ENCODE measurements at regions not wholly inside any gene's neighbourhood (a gene's known extent, or its start where the extent isn't known, plus 50 kb on each side); places are given as distances from the start of the nearest gene placed in this dataset.

DNA sequence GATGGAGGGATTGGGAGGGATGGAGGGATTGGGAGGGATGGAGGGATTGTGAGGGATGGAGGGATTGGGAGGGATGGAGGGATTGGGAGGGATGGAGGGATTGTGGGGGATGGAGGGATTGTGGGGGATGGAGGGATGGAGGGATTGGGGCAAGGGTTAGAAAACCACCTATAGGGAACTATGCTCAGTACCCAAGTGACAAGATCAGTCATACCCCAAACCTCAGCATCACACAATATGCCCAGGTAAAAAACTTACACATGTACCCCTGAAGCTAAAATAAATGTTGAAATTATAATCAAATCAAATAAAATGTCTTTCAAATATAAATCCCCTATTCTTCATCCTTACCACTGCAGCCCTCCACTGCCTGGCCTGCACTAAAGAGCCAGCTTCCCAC lies 72.8 kb upstream of the HNRNPU start:
- DNase-seq, result no peak

DNA sequence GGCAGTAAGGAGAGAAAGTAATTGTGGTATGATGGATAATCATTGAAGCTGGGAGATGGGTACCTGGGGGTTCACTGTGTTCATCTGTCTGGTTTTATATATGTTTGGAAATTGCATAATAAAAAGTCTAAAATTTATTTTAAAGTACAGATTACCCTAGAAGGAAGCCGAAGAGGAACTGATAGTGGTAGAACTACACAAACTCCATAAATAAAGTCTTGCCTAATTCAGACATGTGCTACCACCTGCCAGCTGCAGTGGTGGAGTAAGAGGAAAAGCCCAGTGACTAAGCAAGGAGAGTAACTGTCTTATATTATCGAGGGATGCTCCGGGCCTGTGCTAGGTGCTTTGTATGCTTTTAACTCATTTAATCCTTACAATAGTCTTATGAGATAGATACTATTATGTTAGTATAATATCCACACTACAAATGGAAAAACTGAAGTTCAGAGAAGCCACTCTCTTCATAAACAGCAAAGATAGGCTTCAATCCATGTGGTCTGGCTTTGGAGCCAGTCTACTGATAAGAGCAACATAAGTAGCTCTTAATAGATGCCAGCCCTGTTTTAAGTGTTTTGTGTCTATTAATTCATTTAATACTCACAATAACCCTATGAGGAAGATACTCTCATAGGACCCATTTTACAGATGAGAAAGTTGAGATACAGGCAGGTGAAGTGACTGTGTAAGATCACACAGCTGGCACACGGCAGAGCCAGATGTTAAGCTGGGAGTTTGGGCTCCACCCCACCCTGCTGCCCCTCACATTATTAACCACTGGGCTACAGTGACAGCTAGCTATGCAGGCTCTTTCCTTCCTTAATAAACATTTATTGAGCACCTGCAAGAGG lies 56.8 kb upstream of the HNRNPU start:
- no peak for DNase-seq

DNA sequence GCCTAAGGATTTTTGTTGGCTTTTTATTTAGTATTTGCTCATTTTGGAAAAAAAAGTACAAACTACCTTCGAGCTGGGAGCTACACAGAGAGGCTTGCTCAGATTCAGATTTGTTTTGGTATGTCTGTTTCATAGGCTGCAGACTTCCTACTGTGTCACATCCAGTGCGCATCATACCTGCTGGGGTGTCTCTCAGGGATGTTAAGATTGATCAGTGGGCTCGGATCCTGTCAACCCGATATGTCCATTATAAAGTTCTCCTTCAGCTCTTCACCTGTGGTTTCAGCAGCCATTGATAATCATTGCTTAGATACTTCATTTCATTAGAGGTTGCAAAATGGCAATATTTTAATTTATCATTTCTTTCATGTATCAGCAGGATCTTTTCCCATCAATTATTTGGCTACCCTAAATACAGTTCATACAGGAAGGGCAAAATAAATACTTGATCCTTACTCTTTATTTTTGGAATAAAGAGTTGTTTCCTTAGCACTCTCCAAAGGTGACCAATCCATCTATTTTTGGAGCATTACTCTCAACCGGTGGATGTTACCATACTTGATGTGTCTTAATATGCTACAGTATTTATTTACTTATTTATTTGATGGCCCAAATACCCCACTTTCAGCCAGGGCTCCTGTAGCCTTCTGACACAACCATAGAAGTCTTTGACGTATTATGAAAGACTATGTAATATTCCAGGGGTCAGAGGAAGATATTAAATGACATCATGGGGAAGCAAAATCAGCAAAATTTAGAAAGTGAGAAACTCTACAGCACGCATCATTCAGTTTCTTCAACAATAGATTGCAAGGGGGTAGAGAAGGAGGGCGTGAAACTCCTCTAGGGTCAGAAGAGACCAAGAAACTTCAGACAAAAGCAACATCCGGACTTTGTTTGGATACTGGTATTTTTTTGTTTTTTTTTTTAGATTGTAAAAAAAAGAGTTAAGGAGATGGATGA lies 55.3 kb upstream of the HNRNPU start:
- no peak for DNase-seq

DNA sequence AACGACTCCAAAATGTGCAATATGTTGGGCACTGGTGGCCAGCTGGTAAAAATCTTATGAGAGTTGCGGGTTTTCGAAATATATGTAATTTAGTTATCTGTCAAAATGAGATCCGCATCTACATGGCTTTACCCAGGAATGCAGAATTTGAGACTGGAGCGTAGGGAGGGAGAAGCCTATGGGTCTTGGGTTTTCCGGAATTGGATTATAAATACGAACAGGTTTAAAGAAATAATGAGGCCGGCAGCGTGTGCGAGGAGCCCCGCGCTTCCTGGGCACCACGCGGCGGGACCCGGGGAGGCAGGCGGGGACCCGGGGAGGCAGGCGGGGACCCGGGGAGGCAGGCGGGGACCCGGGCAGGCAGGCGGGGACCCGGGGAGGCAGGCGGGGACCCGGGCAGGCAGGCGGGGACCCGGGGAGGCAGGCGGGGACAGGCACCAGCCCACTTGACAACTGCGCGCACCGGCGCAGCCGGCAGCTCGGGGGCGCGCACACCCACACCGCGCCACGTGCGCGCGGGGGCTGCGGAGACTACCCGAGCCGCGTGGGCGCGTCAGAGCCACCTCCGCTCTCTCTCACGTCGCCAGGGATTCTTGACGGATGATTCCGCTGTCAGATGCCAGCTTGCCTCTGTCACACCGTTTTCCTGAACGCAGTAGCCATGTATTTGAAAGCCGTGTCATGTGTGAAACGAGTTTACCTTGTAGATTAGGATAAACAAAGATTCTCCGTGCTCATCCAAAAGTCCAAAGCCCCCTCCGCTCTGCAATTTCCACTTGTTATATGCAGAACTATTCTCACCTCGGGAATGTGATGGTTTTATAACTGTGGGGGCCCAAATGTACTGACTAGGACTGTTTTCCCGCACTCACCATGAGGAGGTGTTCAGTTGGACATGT lies 54.3 kb upstream of the HNRNPU start:
- no peak for DNase-seq

- DNase-seq, result no peak
Observed at GRCh38 chr1:244917073-244917670, 52.8 kb upstream of the HNRNPU start.

GRCh38 chr1:244915736-244916135 lies 51.4 kb upstream of the HNRNPU start:
- DNase-seq, result no peak

- no peak for DNase-seq
Observed at GRCh38 chr1:244914761-244915160, 50.4 kb upstream of the HNRNPU start.

Measured in fibroblast of skin of scalp (primary cell).